GM23338 (cell line): ENCODE measurements at regions not wholly inside any gene's neighbourhood (a gene's known extent, or its start where the extent isn't known, plus 50 kb on each side); places are given as distances from the start of the nearest gene placed in this dataset.

ENCODE experiments used
- ATAC-seq: fragments of 200-7000 bp; cut with Tn5 transposase; 3 replicates; pipeline ENCODE4 v1.9.1; 2020
- DNase-seq: peaks from one replicate; pipeline ENCODE4 v3.0.0-alpha.2; 2015; ENCODE audit warnings: low spot score
- H2AFZ ChIP-seq: fragments of 200-600 bp; sonication (generic); 2 replicates; pipeline ENCODE4 v1.8.0; 2016; ENCODE audit warnings: antibody characterized with exemption, mild to moderate bottlenecking, moderate library complexity
- H3F3A ChIP-seq: fragments of 200-600 bp; sonication (generic); replicated peaks from 2 replicates; pipeline ENCODE4 v1.8.0; 2017; ENCODE audit warnings: antibody characterized with exemption, mixed run types, low read depth
- H3K27ac ChIP-seq: fragments of 200-600 bp; sonication (generic); 2 replicates; pipeline ENCODE4 v1.6.1; 2016; ENCODE audit warnings: low read depth
- H3K27me3 ChIP-seq: fragments of 200-600 bp; sonication (generic); 2 replicates; pipeline ENCODE4 v1.8.0; 2016; ENCODE audit warnings: mild to moderate bottlenecking, mixed run types, moderate library complexity; ENCODE audit not compliant: insufficient read depth
- H3K36me3 ChIP-seq: fragments of 200-600 bp; sonication (generic); 2 replicates; pipeline ENCODE4 v1.8.0; 2016; ENCODE audit warnings: mild to moderate bottlenecking; ENCODE audit not compliant: insufficient read depth
- H3K4me1 ChIP-seq: fragments of 200-600 bp; sonication (generic); 2 replicates; pipeline ENCODE4 v1.8.0; 2016; ENCODE audit warnings: mild to moderate bottlenecking, moderate library complexity; ENCODE audit not compliant: insufficient read depth
- H3K4me2 ChIP-seq: fragments of 200-600 bp; sonication (generic); 2 replicates; pipeline ENCODE4 v1.7.1; 2017; ENCODE audit warnings: mixed run types
- H3K4me3 ChIP-seq: fragments of 200-600 bp; sonication (generic); 2 replicates; pipeline ENCODE4 v1.6.1; 2016; ENCODE audit warnings: mixed run types
- H3K79me2 ChIP-seq: fragments of 200-600 bp; sonication (generic); replicated peaks from 2 replicates; pipeline ENCODE4 v1.8.0; 2017; ENCODE audit warnings: mild to moderate bottlenecking; ENCODE audit not compliant: insufficient read depth
- H3K9me2 ChIP-seq: fragments of 200-600 bp; sonication (generic); 2 replicates; pipeline ENCODE4 v1.8.0; 2017; ENCODE audit not compliant: insufficient read depth
- H4K20me1 ChIP-seq: fragments of 200-600 bp; sonication (generic); replicated peaks from 2 replicates; pipeline ENCODE4 v1.8.0; 2017; ENCODE audit warnings: mild to moderate bottlenecking; ENCODE audit not compliant: insufficient read depth
- H3K27ac Mint-ChIP-seq: 2 replicates; pipeline ENCODE4 v1.8.0; 2020; ENCODE audit warnings: inconsistent platforms, mild to moderate bottlenecking, moderate library complexity, mixed read lengths
- H3K27me3 Mint-ChIP-seq: 3 replicates; pipeline ENCODE4 v1.8.0; 2022; ENCODE audit warnings: low read depth, mild to moderate bottlenecking, moderate library complexity, mixed read lengths, inconsistent platforms; ENCODE audit not compliant: insufficient read depth, poor library complexity
- H3K36me3 Mint-ChIP-seq: 3 replicates; pipeline ENCODE4 v1.8.0; 2021; ENCODE audit warnings: low read depth, mild to moderate bottlenecking, inconsistent platforms, moderate library complexity, mixed read lengths
- H3K4me1 Mint-ChIP-seq: 3 replicates; pipeline ENCODE4 v1.8.0; 2020; ENCODE audit warnings: mild to moderate bottlenecking, inconsistent platforms, mixed read lengths
- H3K4me3 Mint-ChIP-seq: 3 replicates; pipeline ENCODE4 v1.8.0; 2021; ENCODE audit warnings: moderate library complexity, mild to moderate bottlenecking, inconsistent platforms, mixed read lengths
- H3K9me3 Mint-ChIP-seq: 3 replicates; pipeline ENCODE4 v1.8.0; 2020; ENCODE audit warnings: moderate library complexity, mild to moderate bottlenecking, inconsistent platforms, mixed read lengths
- CREB1 ChIP-seq: fragments of 250-450 bp; sonication (Bioruptor Pico); IDR thresholded peaks from 2 replicates; pipeline ENCODE4 v1.5.0; 2020; ENCODE audit warnings: low read depth, mild to moderate bottlenecking, moderate library complexity
- EZH2 ChIP-seq: fragments of 200-600 bp; sonication (generic); IDR thresholded peaks from one replicate; pipeline ENCODE4 v1.8.0; 2017; ENCODE audit warnings: antibody characterized with exemption, mild to moderate bottlenecking, low read depth; ENCODE audit not compliant: unreplicated experiment
- JUNB ChIP-seq: IDR thresholded peaks from one replicate; pipeline ENCODE4 v1.6.1; 2016; ENCODE audit warnings: antibody characterized with exemption; ENCODE audit not compliant: unreplicated experiment
- NANOG ChIP-seq: IDR thresholded peaks from 2 replicates; pipeline ENCODE4 v1.6.1; 2016; ENCODE audit warnings: antibody characterized with exemption, borderline replicate concordance
- ZNF114 ChIP-seq: fragments of 250-450 bp; sonication (Bioruptor Pico); IDR thresholded peaks from 2 replicates; pipeline ENCODE4 v1.5.0; 2020; ENCODE audit warnings: mild to moderate bottlenecking, moderate library complexity
- TF ChIP-seq, protein P1 (sequence below), 2 experiments: fragments of 200-600 bp in 1 of 2; sonication (generic) in 1 of 2; conservative IDR thresholded peaks; 2 replicates each; pipeline versions ENCODE4 v1.5.1 to v1.6.1; 2016 to 2017; ENCODE audit warnings: antibody characterized with exemption in 2 of 2, low read depth in 2 of 2, mild to moderate bottlenecking in 2 of 2, moderate library complexity in 1 of 2
- TF ChIP-seq, protein P2 (sequence below): IDR thresholded peaks from 2 replicates; pipeline ENCODE4 v1.6.1; 2016; ENCODE audit warnings: antibody characterized with exemption
- TF ChIP-seq, protein P3 (sequence below): IDR thresholded peaks from one replicate; pipeline ENCODE4 v1.6.1; 2018; ENCODE audit warnings: antibody characterized with exemption; ENCODE audit not compliant: unreplicated experiment

DNA sequence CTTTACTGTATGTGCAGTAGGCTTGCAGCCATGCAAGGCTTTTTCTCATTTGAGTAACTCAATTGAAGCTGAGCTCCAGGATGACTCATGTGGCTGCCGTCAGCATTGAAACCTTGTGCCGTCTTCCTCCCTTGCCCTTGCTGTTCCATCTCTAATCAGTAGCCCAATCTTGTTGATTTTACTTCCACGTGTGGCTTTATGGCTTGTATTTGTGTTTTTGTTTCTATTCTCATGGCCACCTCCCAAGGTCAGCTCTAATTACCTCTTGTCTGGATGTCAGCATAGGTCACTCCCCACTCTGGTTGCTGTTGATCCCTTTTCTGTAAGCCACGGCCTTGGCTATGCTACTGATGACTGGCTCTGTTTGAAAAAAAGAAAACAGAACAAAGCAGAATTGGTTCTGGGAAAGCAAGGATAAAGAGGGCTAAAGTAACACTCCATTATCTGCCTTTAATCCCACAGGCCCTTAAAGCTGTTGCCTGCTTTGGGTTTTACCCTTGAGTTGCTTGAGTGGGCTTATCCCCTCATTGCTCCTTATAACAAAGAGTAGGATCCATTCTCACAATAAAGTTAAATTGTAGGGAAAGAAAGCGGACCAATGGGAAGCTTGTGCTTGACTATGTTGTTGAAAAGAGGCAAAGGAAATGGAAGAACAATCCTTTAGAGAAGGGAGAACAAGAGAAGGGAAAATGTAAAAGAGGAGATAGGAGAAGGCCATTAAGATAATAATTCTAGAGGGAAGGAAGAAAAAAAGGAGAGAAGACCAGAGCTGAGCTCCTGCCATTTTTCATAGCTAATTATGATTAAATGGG is 173.9 kb upstream of the PGRMC2 start (continued):
- TF ChIP-seq, protein P1, sequence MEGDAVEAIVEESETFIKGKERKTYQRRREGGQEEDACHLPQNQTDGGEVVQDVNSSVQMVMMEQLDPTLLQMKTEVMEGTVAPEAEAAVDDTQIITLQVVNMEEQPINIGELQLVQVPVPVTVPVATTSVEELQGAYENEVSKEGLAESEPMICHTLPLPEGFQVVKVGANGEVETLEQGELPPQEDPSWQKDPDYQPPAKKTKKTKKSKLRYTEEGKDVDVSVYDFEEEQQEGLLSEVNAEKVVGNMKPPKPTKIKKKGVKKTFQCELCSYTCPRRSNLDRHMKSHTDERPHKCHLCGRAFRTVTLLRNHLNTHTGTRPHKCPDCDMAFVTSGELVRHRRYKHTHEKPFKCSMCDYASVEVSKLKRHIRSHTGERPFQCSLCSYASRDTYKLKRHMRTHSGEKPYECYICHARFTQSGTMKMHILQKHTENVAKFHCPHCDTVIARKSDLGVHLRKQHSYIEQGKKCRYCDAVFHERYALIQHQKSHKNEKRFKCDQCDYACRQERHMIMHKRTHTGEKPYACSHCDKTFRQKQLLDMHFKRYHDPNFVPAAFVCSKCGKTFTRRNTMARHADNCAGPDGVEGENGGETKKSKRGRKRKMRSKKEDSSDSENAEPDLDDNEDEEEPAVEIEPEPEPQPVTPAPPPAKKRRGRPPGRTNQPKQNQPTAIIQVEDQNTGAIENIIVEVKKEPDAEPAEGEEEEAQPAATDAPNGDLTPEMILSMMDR (conservative IDR thresholded peaks at IDR 0.05; ENCODE audit: low read depth in 2 of 2), result no peak

DNA sequence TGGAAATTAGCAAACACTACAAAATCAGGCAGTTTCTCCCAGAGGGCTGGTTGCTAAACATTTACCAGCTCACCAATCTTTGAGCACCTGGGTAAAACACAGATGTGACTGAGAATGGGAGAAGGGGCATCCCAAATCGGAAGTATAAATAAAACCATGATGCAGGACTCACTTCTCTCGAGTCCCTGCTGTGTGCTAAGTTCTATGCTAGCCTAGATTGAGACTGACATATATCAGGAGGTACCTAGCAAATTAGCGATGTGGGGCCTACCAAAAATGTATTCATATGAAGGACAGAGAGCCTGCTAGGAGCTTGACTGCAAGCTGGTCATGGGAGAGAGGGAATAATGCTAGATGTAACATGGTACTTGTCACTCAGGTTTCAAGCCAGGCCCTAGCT is 171.9 kb upstream of the PGRMC2 start:
- Mint-ChIP-seq H3K4me1 (peaks cover 3% of the 10 kb centered on the region; the same call in 2 of the 3 replicates), H3K36me3 (peaks cover 2% of the 10 kb centered on the region; the same call in 2 of the 3 replicates), H3K27me3 (peaks cover 2% of the 10 kb centered on the region), H3K4me3 (no peak overlapping the region), H3K9me3 (no peaks in the 10 kb centered on the region; the same call in 1 of the 3 replicates), H3K27ac (no peak overlapping the region)
- Histone ChIP-seq H3K4me2 (no peak overlapping the region), H3K27ac (no peak overlapping the region), H3K79me2 (no peaks in the 10 kb centered on the region), H3K4me3 (no peak overlapping the region), H2AFZ (no peak overlapping the region), H3K4me1 (peaks cover 21% of the 10 kb centered on the region), H3K9me2 (peaks cover 11% of the 10 kb centered on the region; the same call in 1 of the 2 replicates), H3F3A (no peaks in the 10 kb centered on the region), H3K27me3 (no peaks in the 10 kb centered on the region), H4K20me1 (no peaks in the 10 kb centered on the region), H3K36me3 (no peaks in the 10 kb centered on the region)
- ATAC-seq, result no peak
- TF ChIP-seq EZH2 (no peak), CREB1 (CRISPR knock-in tag) (no peak), JUNB (no peak)
- TF ChIP-seq, protein P1 (conservative IDR thresholded peaks at IDR 0.05; ENCODE audit: low read depth in 2 of 2), result no peak
- TF ChIP-seq, protein P2, sequence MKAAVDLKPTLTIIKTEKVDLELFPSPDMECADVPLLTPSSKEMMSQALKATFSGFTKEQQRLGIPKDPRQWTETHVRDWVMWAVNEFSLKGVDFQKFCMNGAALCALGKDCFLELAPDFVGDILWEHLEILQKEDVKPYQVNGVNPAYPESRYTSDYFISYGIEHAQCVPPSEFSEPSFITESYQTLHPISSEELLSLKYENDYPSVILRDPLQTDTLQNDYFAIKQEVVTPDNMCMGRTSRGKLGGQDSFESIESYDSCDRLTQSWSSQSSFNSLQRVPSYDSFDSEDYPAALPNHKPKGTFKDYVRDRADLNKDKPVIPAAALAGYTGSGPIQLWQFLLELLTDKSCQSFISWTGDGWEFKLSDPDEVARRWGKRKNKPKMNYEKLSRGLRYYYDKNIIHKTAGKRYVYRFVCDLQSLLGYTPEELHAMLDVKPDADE, result no peak
- DNase-seq, result no peak

DNA sequence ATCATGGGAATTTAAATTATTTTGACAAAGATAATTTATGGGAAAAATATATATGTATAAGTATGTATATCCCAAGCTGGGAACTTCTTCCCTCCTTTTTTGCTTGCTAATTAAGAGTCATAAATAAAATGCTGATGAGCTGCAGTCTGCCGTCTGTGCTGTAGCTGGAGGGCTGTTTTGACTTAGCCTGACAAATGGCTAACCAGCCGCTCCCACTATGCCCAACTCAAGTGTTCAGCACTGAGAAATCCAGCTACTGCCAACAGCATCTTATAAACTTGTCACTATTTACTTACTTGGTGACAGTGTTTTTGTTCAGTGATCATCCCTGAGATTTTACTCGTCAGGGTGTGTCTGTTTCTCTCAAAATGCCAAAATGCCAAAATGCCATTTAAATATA is 171.2 kb upstream of the PGRMC2 start:
- H4K20me1 ChIP-seq, result no peaks in the 10 kb centered on the region
- H3K4me1 ChIP-seq, result peaks cover 21% of the 10 kb centered on the region
- H3K4me3 Mint-ChIP-seq, result no peak overlapping the region
- ATAC-seq (no peak), DNase-seq (no peak)
- no peak overlapping the region for H2AFZ ChIP-seq
- H3K4me1 Mint-ChIP-seq, result peaks cover 7% of the 10 kb centered on the region; the same call in 2 of the 3 replicates
- H3K27me3 ChIP-seq, result no peaks in the 10 kb centered on the region
- no peak overlapping the region for H3K4me2 ChIP-seq
- H3K27ac Mint-ChIP-seq, result no peak overlapping the region
- H3K27ac ChIP-seq, result no peak overlapping the region
- no peaks in the 10 kb centered on the region for H3K79me2 ChIP-seq
- H3F3A ChIP-seq, result no peaks in the 10 kb centered on the region
- H3K36me3 ChIP-seq, result no peaks in the 10 kb centered on the region
- no peaks in the 10 kb centered on the region; the same call in 1 of the 3 replicates for H3K9me3 Mint-ChIP-seq
- H3K36me3 Mint-ChIP-seq, result peaks cover 2% of the 10 kb centered on the region; the same call in 2 of the 3 replicates
- no peak overlapping the region for H3K4me3 ChIP-seq
- peaks cover 11% of the 10 kb centered on the region; the same call in 1 of the 2 replicates for H3K9me2 ChIP-seq
- H3K27me3 Mint-ChIP-seq, result peaks cover 2% of the 10 kb centered on the region
- TF ChIP-seq CREB1 (CRISPR knock-in tag), result no peak
- TF ChIP-seq, protein P3, sequence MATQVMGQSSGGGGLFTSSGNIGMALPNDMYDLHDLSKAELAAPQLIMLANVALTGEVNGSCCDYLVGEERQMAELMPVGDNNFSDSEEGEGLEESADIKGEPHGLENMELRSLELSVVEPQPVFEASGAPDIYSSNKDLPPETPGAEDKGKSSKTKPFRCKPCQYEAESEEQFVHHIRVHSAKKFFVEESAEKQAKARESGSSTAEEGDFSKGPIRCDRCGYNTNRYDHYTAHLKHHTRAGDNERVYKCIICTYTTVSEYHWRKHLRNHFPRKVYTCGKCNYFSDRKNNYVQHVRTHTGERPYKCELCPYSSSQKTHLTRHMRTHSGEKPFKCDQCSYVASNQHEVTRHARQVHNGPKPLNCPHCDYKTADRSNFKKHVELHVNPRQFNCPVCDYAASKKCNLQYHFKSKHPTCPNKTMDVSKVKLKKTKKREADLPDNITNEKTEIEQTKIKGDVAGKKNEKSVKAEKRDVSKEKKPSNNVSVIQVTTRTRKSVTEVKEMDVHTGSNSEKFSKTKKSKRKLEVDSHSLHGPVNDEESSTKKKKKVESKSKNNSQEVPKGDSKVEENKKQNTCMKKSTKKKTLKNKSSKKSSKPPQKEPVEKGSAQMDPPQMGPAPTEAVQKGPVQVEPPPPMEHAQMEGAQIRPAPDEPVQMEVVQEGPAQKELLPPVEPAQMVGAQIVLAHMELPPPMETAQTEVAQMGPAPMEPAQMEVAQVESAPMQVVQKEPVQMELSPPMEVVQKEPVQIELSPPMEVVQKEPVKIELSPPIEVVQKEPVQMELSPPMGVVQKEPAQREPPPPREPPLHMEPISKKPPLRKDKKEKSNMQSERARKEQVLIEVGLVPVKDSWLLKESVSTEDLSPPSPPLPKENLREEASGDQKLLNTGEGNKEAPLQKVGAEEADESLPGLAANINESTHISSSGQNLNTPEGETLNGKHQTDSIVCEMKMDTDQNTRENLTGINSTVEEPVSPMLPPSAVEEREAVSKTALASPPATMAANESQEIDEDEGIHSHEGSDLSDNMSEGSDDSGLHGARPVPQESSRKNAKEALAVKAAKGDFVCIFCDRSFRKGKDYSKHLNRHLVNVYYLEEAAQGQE, result no peak
- TF ChIP-seq NANOG, result no peak
- TF ChIP-seq ZNF114 (CRISPR knock-in tag), result no peak
